H1 (cell line): ENCODE measurements at regions not wholly inside any gene's neighbourhood (a gene's known extent, or its start where the extent isn't known, plus 50 kb on each side); places are given as distances from the start of the nearest gene placed in this dataset.

Source experiments
- CHD2 ChIP-seq: IDR thresholded peaks from 2 replicates; pipeline ENCODE4 v1.6.1; 2012; ENCODE audit warnings: low read length, improper control_type of control experiment
- CREB1 ChIP-seq: IDR thresholded peaks from 2 replicates; pipeline ENCODE4 v1.6.1; 2012; ENCODE audit warnings: inconsistent platforms
- EP300 ChIP-seq, 2 experiments: IDR thresholded peaks; 1 replicate in 1 of 2; 2 replicates in 1 of 2; pipeline ENCODE4 v1.6.1; 2011 to 2012; ENCODE audit warnings: low read depth in 2 of 2, low read length in 2 of 2, mild to moderate bottlenecking in 2 of 2, borderline replicate concordance in 1 of 2, inconsistent platforms in 1 of 2, moderate library complexity in 1 of 2
- EZH2 ChIP-seq: fragments of 200-600 bp; sonication (generic); IDR thresholded peaks from 2 replicates; pipeline ENCODE4 v1.7.1; 2012; ENCODE audit warnings: low read depth, mild to moderate bottlenecking, moderate library complexity, low read length, inconsistent platforms; ENCODE audit not compliant: severe bottlenecking
- FOSL1 ChIP-seq: IDR thresholded peaks from 2 replicates; pipeline ENCODE4 v1.6.1; 2011; ENCODE audit warnings: mild to moderate bottlenecking, low read depth, low read length, moderate library complexity; ENCODE audit not compliant: insufficient read depth
- MAFK ChIP-seq: IDR thresholded peaks from 2 replicates; pipeline ENCODE4 v1.6.1; 2012; ENCODE audit warnings: low read depth, mild to moderate bottlenecking, improper control_type of control experiment, low read length
- POLR2A ChIP-seq, 2 experiments: IDR thresholded peaks; 1 replicate in 1 of 2; 2 replicates in 1 of 2; pipeline ENCODE4 v1.6.1; 2011; ENCODE audit warnings: low read depth in 2 of 2, low read length in 2 of 2, mild to moderate bottlenecking in 2 of 2; ENCODE audit errors: control extremely low read depth in 1 of 2
- RFX5 ChIP-seq: IDR thresholded peaks from 2 replicates; pipeline ENCODE4 v1.6.1; 2011; ENCODE audit warnings: low read depth, low read length, improper control_type of control experiment, borderline replicate concordance
- SIN3A ChIP-seq, 2 experiments: IDR thresholded peaks in 1 of 2; conservative IDR thresholded peaks in 1 of 2; 2 replicates each; pipeline ENCODE4 v1.6.1; 2011 to 2012; ENCODE audit warnings: low read length in 2 of 2, improper control_type of control experiment in 1 of 2, low read depth in 1 of 2, mild to moderate bottlenecking in 1 of 2
- SP1 ChIP-seq: IDR thresholded peaks from 2 replicates; pipeline ENCODE4 v1.6.1; 2011; ENCODE audit warnings: low read depth, low read length
- TBP ChIP-seq: IDR thresholded peaks from 2 replicates; pipeline ENCODE4 v1.6.1; 2011; ENCODE audit warnings: low read depth, low read length, improper control_type of control experiment
- TF ChIP-seq, protein P1 (sequence below), 3 experiments: IDR thresholded peaks; 1 replicate in 2 of 3; 2 replicates in 1 of 3; pipeline versions ENCODE4 v1.5.1 to v1.6.1; 2011; ENCODE audit warnings: low read length in 3 of 3, mild to moderate bottlenecking in 3 of 3, inconsistent platforms in 2 of 3, low read depth in 1 of 3, moderate library complexity in 1 of 3; ENCODE audit not compliant: insufficient read depth in 1 of 3; ENCODE audit errors: control extremely low read depth in 1 of 3

DNA sequence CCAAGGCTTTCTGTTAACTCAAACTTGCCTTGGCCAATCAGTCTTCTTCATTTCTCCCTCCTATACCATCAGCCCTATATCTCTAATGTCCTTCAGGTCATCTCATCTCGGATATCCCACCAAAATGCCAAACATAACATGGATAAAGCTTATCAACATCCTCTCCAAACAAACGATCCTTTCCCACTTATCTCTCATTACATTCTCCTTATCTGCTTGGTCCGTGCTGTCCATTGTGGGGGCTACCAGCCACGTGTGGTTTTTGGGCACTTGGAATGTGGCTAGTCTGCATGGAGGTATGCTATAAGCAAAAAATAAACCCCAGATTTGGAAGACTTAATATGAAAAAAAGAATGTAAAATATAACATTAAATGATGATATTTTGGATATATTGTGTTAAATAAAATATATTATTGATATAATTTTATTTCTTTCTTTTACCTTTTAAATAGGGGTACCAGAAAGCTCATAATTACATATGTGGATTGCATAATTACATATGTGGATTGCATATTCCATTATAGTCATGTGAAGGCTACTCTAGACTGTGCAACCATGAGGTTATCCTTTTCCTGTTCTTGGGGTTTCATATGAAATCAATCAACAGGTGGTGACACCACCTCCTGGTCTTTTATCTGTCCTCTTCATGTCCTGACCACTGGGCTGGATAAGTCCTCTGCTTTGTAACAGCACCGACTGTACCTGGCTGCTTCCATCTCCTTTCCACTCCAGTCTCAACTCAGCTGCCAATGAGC lies 123.0 kb downstream of the CD83 start:
- TF ChIP-seq EZH2: no peak
- no peak for TF ChIP-seq CHD2
- TF ChIP-seq FOSL1: no peak
- no peak for TF ChIP-seq TBP
- TF ChIP-seq, protein P1, sequence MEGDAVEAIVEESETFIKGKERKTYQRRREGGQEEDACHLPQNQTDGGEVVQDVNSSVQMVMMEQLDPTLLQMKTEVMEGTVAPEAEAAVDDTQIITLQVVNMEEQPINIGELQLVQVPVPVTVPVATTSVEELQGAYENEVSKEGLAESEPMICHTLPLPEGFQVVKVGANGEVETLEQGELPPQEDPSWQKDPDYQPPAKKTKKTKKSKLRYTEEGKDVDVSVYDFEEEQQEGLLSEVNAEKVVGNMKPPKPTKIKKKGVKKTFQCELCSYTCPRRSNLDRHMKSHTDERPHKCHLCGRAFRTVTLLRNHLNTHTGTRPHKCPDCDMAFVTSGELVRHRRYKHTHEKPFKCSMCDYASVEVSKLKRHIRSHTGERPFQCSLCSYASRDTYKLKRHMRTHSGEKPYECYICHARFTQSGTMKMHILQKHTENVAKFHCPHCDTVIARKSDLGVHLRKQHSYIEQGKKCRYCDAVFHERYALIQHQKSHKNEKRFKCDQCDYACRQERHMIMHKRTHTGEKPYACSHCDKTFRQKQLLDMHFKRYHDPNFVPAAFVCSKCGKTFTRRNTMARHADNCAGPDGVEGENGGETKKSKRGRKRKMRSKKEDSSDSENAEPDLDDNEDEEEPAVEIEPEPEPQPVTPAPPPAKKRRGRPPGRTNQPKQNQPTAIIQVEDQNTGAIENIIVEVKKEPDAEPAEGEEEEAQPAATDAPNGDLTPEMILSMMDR (IDR thresholded peaks at IDR 0.05; ENCODE audit: control extremely low read depth in 1 of 3, insufficient read depth in 1 of 3, low read depth in 1 of 3, low read length in 3 of 3): no peak
- no peak for TF ChIP-seq SIN3A (conservative IDR thresholded peaks at IDR 0.05 in 1 of 2, IDR thresholded peaks at IDR 0.05 in 1 of 2; ENCODE audit: low read depth in 1 of 2, low read length in 2 of 2)
- no peak for TF ChIP-seq SP1
- no peak for TF ChIP-seq RFX5
- TF ChIP-seq MAFK: no peak
- no peak for TF ChIP-seq CREB1
- TF ChIP-seq EP300 (IDR thresholded peaks at IDR 0.05; ENCODE audit: borderline replicate concordance in 1 of 2, low read depth in 2 of 2, low read length in 2 of 2): no peak
- no peak for TF ChIP-seq POLR2A (IDR thresholded peaks at IDR 0.05; ENCODE audit: control extremely low read depth in 1 of 2, low read depth in 2 of 2, low read length in 2 of 2)
